GM21717 (cell line): ENCODE measurements at regions not wholly inside any gene's neighbourhood (a gene's known extent, or its start where the extent isn't known, plus 50 kb on each side); places are given as distances from the start of the nearest gene placed in this dataset.
A peak's percentile ranks its signal among the peaks of the same experiment; 100 is the strongest.

Experiments
- ATAC-seq: cut with Tn5 transposase; IDR thresholded peaks from one replicate; pipeline ENCODE4 v1.9.1; 2021; ENCODE audit warnings: mild to moderate bottlenecking, moderate library complexity; ENCODE audit not compliant: unreplicated experiment

DNA sequence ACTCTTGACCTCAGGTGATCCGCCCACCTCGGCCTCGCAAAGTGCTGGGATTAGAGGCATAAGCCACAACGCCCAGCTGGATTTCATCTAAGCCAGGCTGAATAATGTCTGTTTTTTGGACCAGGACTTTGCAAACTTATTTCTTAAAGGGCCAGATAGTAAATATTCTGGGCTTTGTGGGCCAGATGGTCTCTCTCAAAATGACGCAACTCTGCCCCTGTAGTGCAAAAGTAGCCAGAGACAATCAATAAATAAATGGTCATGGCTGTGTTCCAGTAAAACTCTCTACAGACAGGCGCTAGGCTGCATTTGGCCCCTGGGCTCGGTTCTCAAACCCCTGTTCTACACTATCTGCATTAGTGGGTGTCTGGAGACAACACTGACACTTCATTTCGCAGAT is 121.9 kb upstream of the CDH13 start:
- no peak for ATAC-seq

DNA sequence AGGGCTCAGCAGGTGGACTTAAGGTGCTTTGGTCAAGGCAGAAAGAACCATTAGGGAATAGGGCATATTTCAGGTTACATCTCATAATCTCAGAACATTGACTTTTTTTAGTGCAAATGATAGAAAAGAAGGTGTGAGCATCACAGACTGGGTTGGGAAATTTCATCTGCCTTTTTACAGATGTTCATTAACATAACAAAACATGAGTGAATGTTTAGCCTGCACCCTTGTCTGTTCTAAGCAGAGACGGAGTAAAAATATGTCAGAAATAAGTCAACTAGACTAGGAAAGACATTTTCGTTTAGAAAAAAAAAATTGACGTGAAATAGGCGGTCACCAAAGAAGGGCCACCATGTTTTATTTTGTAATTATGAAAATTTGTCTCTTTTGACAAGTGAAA is 127.5 kb upstream of the CDH13 start:
- no peak for ATAC-seq

DNA sequence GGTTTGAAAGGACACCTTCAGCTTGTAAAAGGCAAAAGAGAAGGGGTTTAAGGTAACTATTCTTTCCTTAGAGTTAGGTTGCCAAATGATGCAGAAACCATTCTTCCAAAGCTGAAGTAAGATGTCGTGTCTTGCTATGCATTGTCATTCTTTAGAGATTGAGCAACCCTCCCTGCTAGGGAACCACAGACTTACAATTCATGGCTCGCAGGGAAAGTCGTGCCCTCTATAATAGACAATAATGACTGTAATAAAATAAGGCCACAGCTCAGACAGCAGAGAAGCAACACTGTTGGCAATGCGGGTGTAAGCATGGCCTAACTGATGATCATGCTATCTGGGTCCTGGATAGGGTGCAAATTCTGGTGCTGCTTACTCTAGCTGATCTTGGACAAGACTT is 129.6 kb upstream of the CDH13 start:
- no peak for ATAC-seq

DNA sequence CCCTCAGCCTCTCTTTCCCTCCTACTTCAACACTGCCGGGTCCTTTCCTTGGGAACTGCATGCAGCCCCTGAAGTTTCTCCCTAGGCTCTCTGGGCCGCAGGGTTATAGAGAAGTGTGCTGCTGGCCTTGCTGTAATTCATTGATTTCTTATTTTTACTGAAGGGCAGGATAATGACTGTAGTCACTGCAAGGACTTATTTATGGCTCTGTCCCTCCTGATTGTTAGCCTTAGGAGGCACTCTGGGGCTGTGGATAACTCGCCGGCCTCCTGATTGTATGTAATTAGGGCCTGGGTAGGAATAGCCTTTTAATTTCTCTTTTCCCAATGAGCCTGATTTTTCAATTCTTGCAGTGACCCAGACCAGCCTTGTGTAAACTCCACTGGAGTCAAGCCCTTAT is 138.3 kb upstream of the CDH13 start:
- no peak for ATAC-seq

DNA sequence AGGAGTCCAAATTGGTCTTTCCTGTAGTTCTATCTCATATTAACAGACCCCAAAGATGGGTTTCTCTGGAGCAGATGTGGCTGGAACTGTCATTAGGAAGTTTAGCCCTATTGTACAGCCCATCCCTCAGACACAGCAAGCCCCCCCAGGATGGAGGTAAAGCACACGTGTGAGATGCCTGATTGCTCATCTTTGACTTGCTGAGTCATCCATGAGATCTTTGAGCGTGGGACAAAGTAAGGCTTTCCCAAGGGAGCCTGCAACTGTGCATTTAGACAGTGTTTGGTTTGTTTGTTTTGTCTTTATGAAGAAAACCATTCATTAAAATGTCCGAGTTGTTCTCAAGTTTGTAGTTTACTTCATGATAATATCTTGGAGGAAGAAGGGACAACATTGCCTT is 145.3 kb upstream of the CDH13 start:
- no peak for ATAC-seq

DNA sequence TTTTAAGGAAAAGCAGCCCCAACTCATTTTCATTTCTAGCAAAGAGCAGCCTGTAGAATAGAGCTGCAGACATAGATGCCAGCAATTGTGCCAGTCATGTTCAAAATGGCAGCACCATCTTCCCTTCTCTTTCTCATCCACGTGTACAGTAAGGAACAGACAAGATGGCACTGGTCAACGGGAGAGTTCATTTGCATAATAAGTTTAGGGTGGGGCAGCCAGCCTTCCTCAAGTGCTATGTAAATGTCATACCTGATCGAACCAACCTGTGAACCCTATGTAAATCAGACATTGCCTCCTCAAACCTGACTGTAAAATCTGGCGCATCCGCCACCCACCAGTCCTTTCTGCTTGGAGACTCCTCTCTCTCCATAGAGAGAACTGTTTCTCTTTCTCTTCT is 150.0 kb upstream of the CDH13 start:
- no peak for ATAC-seq

DNA sequence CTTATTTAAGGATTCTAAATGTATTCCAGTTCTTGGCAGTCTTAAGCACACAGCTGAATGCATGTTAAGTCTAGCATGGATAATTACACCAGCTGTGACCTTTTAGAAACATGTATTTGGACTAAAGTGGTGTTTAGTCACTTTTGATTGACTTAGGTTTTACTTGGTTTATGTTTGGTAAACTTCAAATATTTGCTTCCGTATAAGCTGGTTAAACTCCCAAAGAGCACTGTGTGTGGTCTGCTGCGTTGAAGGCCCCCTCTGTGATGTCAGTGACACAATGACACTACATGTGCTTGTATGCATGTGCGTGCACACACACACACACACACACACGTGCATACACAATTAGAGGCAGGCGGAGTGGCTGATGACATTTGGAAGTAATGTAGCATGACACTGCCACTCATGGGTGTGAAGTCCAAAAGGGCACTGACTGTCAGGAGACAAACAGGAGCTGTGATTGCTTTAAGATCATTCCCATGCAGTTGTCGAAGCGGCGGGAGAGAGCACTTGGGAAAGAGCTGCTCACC is 156.1 kb upstream of the CDH13 start:
- ATAC-seq = no peak

DNA sequence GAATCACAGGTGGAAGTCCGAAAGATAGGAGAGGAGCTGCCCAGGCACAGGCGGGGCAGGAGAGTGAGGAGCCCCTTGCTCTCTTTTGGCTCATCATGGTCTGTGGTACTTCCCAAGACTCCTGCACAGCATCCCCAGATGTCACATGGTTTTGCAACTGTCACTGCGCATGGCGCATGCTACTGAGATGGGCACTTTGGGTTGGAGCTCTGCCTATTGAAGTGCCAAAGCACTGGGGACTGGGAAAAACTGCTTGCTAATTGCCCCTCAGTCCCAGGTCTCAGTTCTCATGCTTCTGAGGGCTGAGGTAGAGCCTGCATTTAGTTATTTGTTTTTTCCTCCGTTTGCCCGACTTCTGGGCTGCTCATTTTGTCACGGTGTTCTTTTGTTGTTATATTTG is 156.8 kb upstream of the CDH13 start:
- ATAC-seq = no peak

DNA sequence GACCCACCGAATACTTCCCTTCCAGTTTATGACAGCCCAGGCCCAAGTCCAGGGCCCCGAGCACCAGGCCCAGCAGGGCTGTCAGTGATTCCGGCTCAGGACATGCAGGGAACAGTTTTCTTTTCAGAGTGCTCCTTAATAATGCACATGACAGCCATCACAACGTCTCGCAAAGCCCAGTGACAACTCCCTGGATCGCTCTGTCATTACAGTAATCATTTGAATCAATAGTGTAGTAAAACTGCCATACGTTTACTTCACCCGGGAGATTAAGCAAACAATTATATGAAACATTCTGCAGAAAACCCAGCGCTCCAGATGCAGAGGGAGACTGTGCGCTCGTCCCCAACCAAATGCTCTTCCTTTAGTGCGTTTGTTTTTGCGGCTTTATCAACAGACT is 162.6 kb upstream of the CDH13 start:
- ATAC-seq = no peak

DNA sequence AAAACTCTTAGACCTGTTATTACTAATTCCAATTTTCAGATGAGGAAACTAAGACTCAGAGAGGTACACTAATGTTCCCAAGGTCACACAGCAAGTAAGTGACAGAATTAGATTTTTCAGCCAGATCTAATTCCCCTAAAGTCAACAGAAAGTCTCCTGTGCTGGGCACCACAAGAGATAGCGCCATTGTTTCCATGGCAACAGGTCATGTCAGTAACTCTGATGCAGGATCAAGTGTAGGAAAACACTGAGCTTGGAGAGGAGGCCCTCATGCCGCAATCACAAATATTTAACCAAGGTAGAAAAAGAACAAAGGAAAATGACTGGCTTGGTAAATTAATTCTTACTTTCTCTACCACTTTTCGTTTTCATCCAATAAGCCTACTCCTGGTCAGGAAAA is 166.0 kb upstream of the CDH13 start:
- no peak for ATAC-seq

DNA sequence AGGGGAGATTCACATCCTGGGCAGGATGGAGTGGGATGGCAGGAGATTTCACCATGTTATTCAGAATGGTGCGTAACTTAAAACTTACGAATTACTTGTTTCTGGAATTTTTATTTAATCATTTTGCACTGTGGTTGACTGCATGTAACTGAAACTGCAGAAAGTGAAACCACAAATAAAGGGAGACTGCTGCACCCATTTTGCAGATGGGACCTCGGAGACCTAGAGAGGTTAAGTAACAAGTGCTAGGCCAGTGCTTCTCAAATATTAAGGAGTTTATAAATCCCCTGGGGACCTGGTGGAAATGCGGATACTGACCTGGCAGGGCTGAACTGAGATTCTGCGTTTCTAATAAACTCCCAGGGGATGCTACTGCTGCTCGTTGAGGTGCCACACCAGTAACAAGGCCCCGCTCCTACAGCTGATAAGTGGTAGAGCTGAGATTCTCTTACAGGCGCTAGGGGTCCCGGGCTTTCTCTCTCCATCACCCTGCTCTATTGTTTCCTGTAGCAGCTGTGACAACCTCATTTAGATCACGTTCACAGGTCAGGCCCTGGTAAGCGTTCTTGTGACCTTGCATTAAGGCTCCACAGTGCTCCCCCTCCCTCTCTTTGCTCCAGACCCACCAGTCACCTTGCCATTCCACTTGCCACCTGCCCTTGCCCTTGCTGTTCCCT is 167.1 kb upstream of the CDH13 start:
- ATAC-seq = no peak

DNA sequence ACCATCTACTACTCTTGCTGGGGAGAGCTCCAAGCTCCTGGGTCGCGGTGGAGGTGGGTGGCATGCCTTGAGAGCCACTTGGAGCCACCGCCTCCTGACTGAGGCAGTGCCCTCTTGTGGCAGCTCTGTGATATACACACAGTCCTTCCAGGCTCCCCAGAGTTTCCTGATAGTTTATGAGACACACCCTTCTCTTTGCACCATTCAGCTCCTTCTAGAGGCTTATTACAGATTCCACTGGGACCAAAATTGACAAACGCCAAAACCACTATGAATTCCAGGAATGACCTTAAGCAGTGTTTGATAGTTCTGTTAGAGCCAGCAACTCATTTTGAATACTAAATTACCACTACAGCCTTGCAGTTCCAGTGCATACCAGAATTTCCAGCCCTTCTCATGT is 170.1 kb upstream of the CDH13 start:
- ATAC-seq = peak; percentile 82

DNA sequence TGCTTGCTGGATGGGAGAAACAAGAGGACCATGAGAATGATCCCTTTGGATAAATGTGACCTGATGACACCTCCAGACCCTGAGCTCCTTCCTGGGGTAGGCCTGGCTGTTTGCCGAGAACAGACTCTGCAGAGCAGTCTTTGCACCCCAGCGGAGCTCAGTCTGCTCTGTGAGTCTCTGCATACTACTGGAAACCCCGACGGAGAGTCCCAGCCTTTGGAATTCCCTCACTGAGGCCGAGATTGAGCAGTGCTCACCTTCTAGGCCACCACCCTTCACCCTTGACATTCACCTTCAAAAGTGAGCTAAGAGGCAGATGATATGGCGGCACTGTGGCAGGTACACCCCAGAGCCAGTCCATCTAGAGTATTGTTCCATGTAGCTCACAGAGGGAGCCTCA is 172.2 kb upstream of the CDH13 start:
- no peak for ATAC-seq

DNA sequence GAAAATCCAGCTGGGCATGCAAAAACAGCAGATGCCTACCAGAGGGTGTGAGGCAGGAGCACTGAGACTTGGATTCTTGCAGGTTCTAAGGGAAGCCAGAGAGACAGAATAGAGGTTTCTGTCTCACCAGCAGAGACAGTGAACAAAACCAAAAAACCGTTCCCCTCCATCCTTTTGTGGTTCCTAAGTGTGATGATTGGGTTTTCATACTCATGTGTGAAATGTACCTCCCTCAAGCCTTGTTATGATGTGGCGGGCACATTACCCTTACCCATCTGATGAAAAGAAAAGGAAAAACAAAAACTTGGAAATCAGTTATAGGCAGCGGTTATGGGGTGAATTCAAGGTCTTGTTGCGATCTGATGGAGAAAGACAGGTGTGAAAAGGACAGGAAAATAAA is 172.6 kb upstream of the CDH13 start:
- ATAC-seq = no peak

DNA sequence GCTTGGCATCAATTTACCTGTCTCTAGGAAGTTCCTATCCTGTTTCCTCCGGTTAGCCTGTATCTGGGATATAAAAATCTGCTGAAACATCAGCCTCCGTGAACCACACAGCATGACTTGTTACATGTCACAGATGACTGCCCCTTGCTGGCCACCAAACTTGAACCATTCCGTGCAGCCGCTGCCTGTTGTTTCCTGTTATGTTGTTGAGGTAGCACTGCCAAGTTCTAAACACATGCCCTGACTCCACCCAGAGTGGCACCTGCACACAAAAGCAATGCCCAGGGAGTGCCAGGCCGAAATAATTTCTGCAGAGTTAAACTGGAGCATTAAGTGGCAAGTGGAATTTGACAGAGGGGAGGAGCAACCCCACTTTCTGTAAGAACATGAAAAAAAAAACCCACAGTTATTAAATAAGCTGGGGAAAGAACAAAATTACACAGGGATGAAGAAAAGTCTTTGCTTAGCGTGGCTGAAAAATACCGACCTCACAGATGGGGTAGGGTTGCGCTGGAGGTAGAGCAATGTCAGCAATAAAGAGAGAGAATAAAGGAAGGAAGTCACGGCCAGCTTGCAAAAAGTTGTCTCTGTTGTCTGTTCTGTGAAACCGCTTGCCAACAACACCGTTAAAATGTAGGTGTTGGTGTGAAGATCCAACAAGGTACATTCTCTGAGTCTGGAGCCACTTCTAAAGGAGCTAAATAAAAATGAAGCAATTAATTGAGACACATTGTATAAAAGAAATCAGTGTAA is 174.6 kb upstream of the CDH13 start:
- ATAC-seq = no peak

DNA sequence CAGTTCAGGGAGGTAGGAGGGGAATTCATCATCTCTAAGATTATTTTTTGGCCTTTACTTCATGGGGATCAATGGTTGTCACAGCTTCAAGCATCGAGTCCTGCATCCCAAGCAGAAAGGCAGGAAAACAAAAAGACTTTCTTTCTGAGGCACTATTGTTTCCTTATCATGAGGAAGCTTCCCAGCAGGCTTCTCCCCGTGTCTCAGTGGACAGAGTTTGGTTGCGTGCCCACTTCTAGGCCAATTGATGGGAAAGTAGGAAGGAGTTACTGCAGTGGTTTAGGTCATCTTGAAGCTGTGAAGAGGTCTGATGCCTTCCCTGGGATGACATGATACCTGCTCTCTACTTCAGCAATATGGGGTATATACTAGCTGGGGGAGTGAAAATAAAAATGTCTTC is 175.3 kb upstream of the CDH13 start:
- ATAC-seq = no peak

DNA sequence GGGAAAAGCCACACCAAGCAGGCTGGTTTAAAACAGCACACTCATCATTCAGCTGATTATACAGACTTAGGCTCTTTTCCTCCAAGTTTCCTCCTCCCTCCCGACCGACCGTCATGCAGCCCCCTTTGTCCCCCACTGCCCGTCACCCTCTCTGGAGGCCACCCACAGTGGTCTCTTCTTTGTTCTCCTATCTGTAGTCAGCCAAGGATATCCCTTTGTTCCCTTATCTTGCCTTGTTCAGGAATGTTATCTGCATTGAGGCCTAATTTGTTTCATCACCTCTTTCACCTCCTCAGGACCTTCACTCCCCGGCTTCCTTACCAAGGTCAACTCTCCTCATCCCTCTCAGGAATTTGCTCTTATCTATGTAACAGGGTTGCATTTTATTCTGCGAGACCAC is 186.4 kb upstream of the CDH13 start:
- no peak for ATAC-seq

DNA sequence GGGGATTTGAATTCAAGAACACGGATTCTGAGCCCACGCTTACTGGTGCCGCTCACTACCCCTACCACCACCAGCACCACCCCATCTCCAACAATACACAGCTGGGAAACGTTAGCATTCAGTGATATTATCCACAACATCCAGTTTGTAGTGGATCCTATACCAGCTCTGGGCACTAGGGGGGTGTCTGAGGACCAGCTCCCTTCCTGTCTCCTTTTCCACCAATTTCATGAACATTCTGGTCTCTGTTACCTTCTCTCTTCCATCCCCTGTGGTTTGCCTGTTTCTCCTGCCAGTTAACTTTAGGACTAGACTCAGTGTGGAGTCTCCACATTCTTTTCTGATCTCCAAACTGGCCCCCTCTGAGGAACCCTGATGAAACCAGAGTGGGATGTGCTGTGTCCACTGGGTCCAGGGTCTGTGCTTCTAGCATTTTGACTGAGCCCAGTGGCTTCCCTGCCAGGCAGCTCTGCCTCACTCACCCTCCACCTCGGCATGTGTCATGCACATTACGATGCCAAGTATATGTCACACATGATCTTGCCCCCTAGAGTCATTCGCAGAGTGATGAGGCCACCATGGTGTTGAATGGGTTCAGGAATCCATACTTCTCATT is 187.0 kb upstream of the CDH13 start:
- no peak for ATAC-seq

DNA sequence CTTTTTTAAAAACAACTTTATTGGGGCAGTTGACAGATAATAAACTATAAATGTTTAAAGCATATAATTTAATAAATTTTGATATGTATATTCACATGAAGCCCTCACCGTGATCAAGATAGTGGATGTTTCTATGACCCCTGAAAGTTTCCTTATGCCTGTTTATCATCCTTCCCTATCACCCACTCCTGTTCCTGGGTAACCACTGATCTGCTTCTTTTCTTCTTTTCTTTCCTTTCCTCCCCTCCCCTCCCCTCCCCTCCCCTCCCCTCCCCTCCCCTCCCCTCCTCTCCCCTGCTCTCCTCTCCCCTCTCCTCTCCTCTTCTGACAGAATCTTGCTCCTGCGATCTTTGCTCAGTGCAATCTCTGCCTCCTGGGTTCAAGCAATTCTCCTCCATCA is 193.7 kb upstream of the CDH13 start:
- ATAC-seq = no peak

DNA sequence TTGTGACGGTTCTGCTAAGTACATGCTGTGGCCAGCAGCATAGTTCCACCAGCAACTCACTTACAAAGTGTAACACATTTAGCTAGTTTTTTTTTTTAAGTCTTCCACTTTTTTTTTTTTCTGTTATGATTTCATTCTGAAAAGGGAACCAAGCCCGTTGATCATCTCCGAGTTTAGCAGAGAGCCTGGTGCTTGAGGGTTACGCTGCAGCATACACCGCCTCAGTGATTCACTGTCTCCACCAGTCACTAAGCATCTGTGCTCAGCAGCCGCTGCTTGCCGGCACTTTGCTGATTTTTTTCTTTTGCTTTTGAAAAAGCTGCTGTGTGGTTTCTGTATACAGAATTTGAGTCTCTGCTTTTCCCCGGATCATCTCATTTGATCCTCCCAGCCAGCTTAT is 194.5 kb upstream of the CDH13 start:
- ATAC-seq = no peak

DNA sequence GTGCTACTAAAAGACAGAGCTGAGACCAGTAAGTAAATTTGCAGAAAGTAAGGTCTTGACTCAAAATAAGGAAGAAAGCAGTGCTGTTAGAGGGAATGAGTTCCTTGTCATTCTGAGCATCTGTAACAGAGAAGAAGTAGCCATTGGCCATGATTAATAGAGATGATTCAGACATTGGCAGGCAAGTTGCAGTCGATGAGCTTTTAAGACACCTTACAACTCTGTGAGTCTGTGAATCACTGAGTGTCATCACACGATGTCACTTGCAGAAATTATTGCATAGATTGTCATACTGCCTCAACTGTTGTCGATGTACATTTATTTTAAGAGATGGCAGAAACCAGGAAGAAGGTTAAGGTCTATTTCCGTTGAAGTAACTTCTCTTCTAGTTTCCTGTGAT is 201.1 kb upstream of the CDH13 start:
- no peak for ATAC-seq

DNA sequence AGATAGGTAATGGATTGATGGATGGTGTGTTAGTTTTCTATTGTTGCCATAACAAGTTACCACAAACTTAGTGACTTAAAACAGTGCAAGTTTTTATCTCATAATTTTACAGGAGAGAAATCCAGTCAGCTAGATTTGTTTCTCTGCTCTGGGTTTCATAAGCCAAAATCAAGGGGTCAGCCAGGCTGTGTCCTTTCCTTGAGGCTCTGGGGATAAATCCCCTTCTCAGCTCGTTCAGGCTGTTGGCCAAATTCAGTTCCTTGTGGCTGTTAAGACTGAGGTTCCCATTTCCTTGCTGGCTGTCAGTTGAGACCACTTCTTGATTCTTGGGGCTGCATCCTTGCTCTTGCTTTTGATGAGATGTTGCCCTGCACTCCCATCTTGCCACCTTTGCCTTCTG is 204.9 kb upstream of the CDH13 start:
- ATAC-seq = no peak
